Activated naive CD8-positive, alpha-beta T cell treated with anti-CD3 and anti-CD28 coated beads, Interleukin-2, amount 50 U/mL, for 24 hours (primary cell): ENCODE measurements at regions not wholly inside any gene's neighbourhood (a gene's known extent, or its start where the extent isn't known, plus 50 kb on each side); places are given as distances from the start of the nearest gene placed in this dataset.

Source experiments
- ATAC-seq: fragments of 150-1000 bp; cut with Tn5 transposase; one replicate; pipeline ENCODE4 v1.10.0; 2021
- DNase-seq: peaks from one replicate; pipeline ENCODE4 v3.0.0; 2021
- H3K27ac Mint-ChIP-seq: one replicate; pipeline ENCODE4 v1.8.0; 2021; ENCODE audit warnings: mild to moderate bottlenecking, mixed read lengths
- H3K27me3 Mint-ChIP-seq: one replicate; pipeline ENCODE4 v1.8.0; 2021; ENCODE audit warnings: mixed read lengths
- H3K36me3 Mint-ChIP-seq: one replicate; pipeline ENCODE4 v1.8.0; 2021; ENCODE audit warnings: low read depth, mixed read lengths
- H3K4me1 Mint-ChIP-seq: one replicate; pipeline ENCODE4 v1.8.0; 2021; ENCODE audit warnings: mixed read lengths
- H3K4me3 Mint-ChIP-seq: one replicate; pipeline ENCODE4 v1.8.0; 2021; ENCODE audit warnings: mild to moderate bottlenecking, moderate library complexity, mixed read lengths
- H3K9me3 Mint-ChIP-seq: one replicate; pipeline ENCODE4 v1.8.0; 2021; ENCODE audit warnings: mixed read lengths

DNA sequence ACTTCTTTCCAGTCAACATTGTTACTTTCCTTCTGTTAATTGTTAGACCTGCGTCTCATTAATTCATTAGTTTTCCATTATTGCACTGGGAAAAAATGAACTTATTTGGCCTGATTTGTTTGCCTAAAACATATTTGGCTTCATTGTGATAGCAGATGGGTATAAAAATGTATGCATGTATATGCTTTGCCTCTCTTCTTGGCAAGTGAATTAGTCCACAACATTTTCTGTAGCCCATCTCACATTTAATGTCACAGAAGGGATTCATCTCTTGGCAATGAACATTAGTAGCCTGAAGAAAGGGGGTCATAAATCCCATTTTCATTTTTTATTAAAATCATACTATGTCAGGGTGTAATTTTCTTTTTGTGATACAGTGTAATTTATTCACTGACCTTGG lies 125.2 kb downstream of the TUSC7 start:
- Mint-ChIP-seq H3K36me3 (no peaks in the 10 kb centered on the region), H3K27me3 (no peaks in the 10 kb centered on the region), H3K9me3 (no peaks in the 10 kb centered on the region), H3K27ac (no peak overlapping the region), H3K4me1 (no peaks in the 10 kb centered on the region), H3K4me3 (no peak overlapping the region)
- DNase-seq, result no peak
- no peak for ATAC-seq

DNA sequence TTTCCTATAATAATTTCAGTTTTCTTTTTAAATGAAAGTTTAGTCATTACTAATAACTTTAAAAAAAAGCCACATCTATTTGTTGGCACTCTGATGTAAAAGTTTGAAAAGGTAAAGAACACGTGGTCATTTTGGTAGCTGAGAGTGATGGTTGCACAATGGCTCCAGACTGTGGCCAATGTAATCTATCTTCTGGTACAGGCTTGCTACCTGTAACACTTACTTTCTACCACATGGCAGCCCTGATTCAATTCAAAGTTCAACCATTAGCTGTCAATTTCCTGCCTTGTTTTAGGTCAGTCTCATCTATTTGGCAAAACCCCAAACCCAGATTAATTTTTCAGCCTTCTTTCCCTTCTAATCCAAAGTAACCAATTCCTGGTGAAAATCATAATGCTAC lies 126.1 kb downstream of the TUSC7 start:
- ATAC-seq, result no peak
- H3K27me3 Mint-ChIP-seq, result no peaks in the 10 kb centered on the region
- H3K4me1 Mint-ChIP-seq, result no peaks in the 10 kb centered on the region
- no peak for DNase-seq
- no peaks in the 10 kb centered on the region for H3K36me3 Mint-ChIP-seq
- H3K4me3 Mint-ChIP-seq, result no peak overlapping the region
- no peak overlapping the region for H3K27ac Mint-ChIP-seq
- H3K9me3 Mint-ChIP-seq, result no peaks in the 10 kb centered on the region

DNA sequence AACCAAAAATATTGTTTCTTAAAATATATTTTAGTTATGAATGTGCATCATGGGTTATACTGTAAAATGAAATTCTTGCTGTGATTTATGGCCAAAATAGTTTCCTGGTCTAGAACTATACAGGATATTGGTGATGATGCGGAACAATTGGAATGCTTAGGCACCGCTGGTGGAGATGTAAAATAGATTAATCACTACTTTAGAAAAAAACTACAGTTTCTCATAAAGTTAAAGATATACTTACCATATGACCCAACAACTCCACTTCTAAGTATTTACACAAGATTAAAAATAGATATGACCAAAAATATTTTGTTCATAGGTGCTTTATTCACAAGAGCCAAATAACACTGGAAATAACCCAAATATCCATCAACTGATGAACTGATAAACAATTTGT lies 126.7 kb downstream of the TUSC7 start:
- DNase-seq (no peak), ATAC-seq (no peak)
- no peaks in the 10 kb centered on the region for H3K27me3 Mint-ChIP-seq
- no peak overlapping the region for H3K4me3 Mint-ChIP-seq
- no peak overlapping the region for H3K27ac Mint-ChIP-seq
- no peaks in the 10 kb centered on the region for H3K4me1 Mint-ChIP-seq
- no peaks in the 10 kb centered on the region for H3K36me3 Mint-ChIP-seq
- no peaks in the 10 kb centered on the region for H3K9me3 Mint-ChIP-seq

DNA sequence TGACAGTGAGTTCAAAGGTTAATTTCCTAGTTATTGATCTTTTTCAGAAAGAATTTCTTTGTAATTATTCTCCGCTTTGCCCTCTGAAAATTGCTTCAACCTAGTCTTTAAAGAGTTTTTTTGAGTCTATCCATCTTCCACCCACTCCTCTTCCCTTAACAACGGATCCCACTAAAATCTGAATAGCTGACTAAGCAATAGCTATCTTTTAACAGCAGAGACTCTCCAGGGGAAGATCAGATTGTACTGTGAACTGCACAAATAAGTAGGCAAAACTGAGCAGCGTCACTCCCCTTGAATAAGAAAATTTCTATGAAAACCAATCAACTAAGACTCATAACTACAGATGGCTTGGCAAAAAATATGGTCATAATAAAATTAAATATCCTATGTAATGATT lies 127.9 kb downstream of the TUSC7 start:
- DNase-seq (no peak), ATAC-seq (no peak)
- Mint-ChIP-seq H3K36me3 (no peaks in the 10 kb centered on the region), H3K9me3 (no peaks in the 10 kb centered on the region), H3K4me3 (no peak overlapping the region), H3K4me1 (no peaks in the 10 kb centered on the region), H3K27me3 (no peaks in the 10 kb centered on the region), H3K27ac (no peak overlapping the region)

DNA sequence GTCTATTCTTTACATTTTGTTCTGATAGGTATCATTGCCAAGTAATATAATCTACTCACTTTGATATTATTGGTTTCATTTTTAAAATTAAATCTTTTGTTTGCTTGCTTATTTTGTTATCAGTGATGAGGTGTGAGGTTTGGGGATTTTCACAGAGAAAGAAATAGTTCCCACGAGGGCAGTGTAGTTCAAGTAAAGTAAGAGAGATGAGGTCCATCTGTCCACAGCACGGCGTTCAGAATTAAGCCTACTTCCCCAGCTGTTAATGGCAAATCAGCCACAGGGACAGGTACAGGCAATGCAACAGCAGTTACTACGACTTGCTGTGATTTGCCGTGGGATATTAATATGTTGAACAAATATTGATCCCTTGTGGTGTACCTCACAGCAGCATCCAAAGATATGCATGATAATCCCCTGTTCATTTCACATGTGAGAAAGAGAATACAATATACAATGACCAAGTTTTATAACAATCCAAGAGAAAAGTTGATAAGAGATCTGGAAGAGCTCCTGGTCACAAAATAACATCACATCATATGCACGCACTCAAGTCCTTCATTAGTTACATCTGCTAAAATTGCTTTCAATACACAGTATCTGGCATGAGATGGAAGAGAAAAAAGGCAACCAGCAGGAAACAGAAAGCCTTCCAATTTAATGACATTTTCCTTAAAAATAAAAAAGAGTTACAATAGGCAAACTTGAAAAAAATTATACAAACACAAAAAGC lies 131.6 kb downstream of the TUSC7 start:
- H3K9me3 Mint-ChIP-seq, result peaks cover 10% of the 10 kb centered on the region
- no peaks in the 10 kb centered on the region for H3K27me3 Mint-ChIP-seq
- no peak overlapping the region for H3K4me3 Mint-ChIP-seq
- H3K36me3 Mint-ChIP-seq, result no peaks in the 10 kb centered on the region
- ATAC-seq, result no peak
- DNase-seq, result no peak
- H3K27ac Mint-ChIP-seq, result no peak overlapping the region
- H3K4me1 Mint-ChIP-seq, result no peaks in the 10 kb centered on the region

DNA sequence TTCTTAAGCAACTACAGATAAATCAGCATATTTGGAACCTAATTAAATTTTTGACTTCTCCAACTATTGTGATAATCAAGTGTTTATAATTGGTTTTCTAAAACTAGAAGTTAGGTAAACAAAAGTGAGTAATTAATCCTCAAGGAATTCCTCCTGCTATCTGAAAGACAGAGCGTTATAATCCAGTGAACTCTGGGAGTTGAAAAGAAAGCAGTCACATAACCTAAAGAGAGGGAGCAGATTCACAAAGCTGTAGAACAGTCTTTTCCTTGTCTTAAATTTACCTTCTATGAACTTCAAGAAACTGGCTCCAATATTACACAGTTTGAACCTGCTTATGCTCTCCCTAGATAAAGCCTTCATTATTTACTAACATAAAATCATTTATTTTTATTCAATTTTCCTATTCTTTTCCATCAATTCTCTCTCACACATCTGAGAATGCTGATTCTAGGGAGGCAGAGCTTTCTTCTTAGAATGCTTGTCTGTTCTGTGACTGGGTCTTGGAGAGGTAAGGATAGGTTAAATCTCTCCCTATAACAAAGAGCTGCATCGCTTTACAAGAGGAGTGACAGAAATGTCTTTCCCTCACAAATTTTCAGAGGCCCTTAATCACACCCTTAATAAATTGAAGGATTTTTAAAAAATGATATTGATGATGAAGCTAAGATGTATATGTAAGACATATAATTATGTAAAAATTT lies 132.8 kb downstream of the TUSC7 start:
- no peaks in the 10 kb centered on the region for H3K36me3 Mint-ChIP-seq

DNA sequence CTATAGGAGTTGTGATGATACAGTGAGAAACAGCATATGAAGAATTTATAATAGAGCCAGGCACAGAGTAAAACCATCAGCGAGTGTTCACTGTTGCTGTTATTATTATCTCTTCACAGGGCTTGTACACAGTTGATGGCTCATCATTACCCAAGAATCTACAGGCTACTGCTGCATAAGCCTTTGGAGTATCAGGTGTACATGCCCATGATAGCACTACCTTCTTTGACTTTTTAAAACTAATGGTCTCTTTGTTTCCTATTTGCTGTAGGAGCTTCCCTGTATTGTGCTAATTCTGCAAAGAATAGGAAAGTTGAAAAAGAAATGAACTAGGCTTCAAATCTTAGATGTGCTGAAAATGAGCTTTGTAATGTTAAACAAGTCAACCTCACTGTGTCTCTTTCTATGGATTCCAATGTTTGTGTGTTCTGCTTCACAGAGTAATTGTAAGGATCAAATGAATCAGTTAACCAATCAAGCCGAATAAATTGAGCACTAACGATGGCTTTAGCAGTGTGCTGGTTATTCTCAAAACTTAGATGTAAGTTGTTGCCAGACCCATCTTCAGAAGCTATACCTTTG lies 138.8 kb downstream of the TUSC7 start:
- no peak overlapping the region for H3K27ac Mint-ChIP-seq
- no peaks in the 10 kb centered on the region for H3K36me3 Mint-ChIP-seq
- no peak overlapping the region for H3K4me3 Mint-ChIP-seq
- DNase-seq, result no peak
- no peak for ATAC-seq
- H3K9me3 Mint-ChIP-seq, result peaks cover 21% of the 10 kb centered on the region
- no peaks in the 10 kb centered on the region for H3K27me3 Mint-ChIP-seq
- no peaks in the 10 kb centered on the region for H3K4me1 Mint-ChIP-seq

More for the DNA sequence above, 132.8 kb downstream of the TUSC7 start:
- no peak overlapping the region for H3K4me3 Mint-ChIP-seq
- no peaks in the 10 kb centered on the region for H3K4me1 Mint-ChIP-seq
- DNase-seq (no peak), ATAC-seq (no peak)
- peaks cover 15% of the 10 kb centered on the region for H3K9me3 Mint-ChIP-seq
- H3K27ac Mint-ChIP-seq, result no peak overlapping the region
- H3K27me3 Mint-ChIP-seq, result no peaks in the 10 kb centered on the region

DNA sequence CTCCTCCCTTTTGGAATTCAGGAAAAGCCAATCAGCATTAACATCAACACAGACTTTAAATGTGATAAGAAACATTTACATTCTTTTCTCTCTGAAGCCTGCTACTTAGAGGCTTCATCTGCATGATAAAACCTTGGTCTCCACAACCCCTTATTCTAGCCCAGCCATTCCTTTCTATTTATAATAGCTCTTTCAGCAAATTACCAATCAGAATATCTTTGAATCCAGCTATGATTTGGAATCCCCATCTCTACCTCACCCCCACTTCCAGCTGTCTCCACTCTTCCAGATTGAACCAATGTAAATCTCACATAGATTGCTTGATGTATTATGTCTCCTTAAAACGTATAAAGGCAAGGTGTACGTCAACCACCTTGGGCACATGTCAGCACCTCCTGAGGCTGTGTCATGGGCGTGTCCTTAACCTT lies 139.7 kb downstream of the TUSC7 start:
- H3K27ac Mint-ChIP-seq, result no peak overlapping the region
- H3K9me3 Mint-ChIP-seq, result peaks cover 21% of the 10 kb centered on the region
- H3K27me3 Mint-ChIP-seq, result no peaks in the 10 kb centered on the region
- no peak overlapping the region for H3K4me3 Mint-ChIP-seq
- DNase-seq (no peak), ATAC-seq (no peak)
- H3K36me3 Mint-ChIP-seq, result no peaks in the 10 kb centered on the region
- no peaks in the 10 kb centered on the region for H3K4me1 Mint-ChIP-seq

DNA sequence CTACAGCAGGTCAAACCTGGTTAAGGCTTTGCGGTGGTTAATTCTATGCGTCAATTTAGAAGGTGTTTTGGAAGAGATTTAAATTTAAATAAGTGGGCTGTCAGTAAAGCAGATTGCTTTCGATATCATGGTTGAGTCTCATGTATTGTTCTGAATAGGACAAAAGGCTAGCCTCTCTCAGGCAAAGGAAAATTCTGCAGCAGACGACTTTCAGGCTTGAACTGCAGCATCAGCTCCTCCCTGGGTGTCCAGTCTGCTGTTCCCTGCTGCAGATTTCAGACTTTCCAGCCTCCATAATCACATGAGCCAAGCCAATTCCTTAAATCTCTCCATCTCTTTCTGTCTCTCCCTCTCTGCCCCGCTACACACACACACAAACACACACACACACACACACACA lies 143.2 kb downstream of the TUSC7 start:
- H3K27me3 Mint-ChIP-seq, result no peaks in the 10 kb centered on the region
- no peak overlapping the region for H3K4me3 Mint-ChIP-seq
- H3K4me1 Mint-ChIP-seq, result no peaks in the 10 kb centered on the region
- DNase-seq (no peak), ATAC-seq (no peak)
- H3K9me3 Mint-ChIP-seq, result peaks cover 4% of the 10 kb centered on the region
- H3K36me3 Mint-ChIP-seq, result no peaks in the 10 kb centered on the region
- no peak overlapping the region for H3K27ac Mint-ChIP-seq

DNA sequence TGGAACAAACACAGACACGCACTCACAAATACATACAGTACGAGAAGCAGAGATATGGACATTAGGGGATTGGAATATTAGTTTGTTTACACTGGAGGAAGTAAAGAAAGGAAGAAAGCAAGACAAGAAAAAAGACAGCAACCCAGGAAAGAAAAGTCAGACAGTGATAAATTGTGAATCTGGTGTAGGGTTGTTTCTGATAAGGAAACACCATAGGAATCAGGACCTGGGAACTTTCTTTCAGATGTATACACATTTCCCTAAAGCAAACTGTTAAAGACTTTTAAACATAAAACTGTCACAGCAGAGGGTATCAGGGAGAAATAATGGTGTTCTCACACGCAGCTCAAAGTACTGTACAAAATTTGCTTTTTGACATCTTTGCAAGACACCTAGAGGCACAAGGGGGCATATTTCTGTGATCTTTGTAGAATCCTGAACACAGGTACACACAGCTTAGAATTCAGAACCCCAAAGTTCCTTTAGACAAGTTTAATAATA lies 153.7 kb downstream of the TUSC7 start:
- no peak for ATAC-seq
- Mint-ChIP-seq H3K4me1 (no peaks in the 10 kb centered on the region), H3K4me3 (no peak overlapping the region), H3K27ac (no peak overlapping the region), H3K9me3 (no peaks in the 10 kb centered on the region), H3K36me3 (no peaks in the 10 kb centered on the region), H3K27me3 (no peaks in the 10 kb centered on the region)
- no peak for DNase-seq

DNA sequence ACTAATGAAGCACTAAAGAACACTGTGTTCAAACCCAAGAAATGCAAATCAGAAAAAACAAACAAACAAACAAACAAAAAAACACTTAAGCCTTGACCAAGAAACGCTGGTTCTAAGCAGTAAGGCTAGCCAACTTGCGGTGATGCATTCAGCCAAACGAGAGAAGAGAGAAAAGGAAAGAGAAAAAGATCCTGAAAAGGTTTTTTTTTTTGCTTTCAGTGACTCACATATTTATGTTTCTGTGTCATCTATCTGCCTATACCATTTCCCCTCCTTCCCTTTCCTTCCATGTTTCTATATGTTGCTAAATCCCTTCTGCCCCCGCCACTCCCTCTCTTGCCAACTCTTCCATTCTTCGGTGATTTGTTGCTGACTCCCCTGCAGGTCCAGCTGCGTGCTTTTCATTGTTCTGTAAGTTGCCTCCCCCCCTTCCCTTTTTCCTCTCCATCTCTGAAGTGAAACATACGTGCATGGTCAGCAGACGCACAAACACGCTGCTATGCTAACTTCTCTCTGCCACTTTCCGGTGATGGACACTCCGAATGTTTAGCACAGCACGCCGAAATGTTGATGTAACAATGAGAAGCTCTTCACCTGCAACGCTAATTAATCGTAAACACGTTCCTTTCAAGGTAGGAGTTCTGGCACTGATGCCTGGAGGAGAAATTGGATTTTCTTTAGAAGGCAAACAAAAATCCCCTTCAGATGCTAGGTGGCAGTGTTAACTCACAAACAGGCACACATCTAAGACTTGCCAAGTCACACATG lies 154.4 kb downstream of the TUSC7 start:
- Mint-ChIP-seq H3K9me3 (no peaks in the 10 kb centered on the region), H3K4me1 (no peaks in the 10 kb centered on the region), H3K36me3 (no peaks in the 10 kb centered on the region), H3K27ac (no peak overlapping the region), H3K4me3 (no peak overlapping the region), H3K27me3 (no peaks in the 10 kb centered on the region)
- no peak for ATAC-seq
- no peak for DNase-seq

DNA sequence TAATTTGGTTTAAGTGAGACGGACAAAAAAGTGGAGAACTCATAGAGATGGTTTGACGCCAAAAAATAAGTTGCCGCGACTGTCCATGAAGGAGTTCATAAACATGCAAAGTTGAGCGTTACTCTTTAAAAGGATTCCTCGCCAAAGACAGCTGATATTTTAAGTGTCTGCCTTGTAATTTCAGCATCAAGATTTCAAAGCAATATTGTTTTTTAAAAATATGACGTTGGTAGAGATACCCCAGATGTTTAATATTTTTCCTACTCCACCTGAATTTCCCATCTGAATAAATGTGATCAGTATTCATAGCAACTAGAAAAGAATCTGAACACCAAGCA lies 155.0 kb downstream of the TUSC7 start:
- H3K4me3 Mint-ChIP-seq, result no peak overlapping the region
- no peaks in the 10 kb centered on the region for H3K27me3 Mint-ChIP-seq
- no peak for DNase-seq
- ATAC-seq, result no peak
- H3K27ac Mint-ChIP-seq, result no peak overlapping the region
- no peaks in the 10 kb centered on the region for H3K9me3 Mint-ChIP-seq
- no peaks in the 10 kb centered on the region for H3K36me3 Mint-ChIP-seq
- no peaks in the 10 kb centered on the region for H3K4me1 Mint-ChIP-seq

DNA sequence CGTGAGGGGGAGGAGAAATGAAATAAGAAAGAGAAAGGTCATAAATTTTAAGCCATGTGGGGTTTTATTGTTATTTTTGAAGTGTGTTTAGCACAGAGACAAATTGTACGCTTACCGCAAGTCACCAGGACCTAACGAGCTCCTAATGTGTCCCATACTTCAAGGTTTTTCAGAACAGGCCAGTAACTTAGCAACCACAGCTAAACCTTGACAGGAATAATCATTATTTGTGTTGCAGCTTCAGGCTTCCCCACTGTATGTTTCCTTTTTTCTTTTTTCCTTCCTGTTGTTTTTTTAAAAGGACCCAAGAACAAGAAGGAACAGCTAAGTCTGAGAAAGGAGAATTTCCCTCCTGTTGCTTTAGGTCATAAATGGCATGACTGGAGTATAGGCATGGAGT lies 160.8 kb downstream of the TUSC7 start:
- DNase-seq (no peak), ATAC-seq (no peak)
- Mint-ChIP-seq H3K4me3 (no peak overlapping the region), H3K36me3 (no peaks in the 10 kb centered on the region), H3K9me3 (no peaks in the 10 kb centered on the region), H3K27ac (no peak overlapping the region), H3K27me3 (no peaks in the 10 kb centered on the region), H3K4me1 (no peaks in the 10 kb centered on the region)

DNA sequence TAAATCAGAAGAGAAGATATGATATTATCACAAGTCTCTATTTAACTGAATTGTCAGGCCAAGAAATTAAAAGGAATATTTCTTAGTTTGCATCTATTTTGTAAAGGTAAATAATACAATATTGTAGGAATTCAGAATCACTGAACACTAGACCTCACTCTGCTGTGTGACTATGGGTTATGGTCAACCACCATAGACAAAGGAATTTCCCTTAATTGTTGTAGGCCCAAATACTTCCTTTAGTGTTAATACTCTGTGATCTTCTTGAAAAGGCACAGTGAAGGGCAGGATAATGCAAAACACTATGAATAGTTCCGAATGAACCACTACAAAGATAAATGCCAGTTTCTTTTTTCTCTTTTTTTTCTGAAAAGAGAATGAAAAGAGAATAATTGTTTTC lies 162.3 kb downstream of the TUSC7 start:
- Mint-ChIP-seq H3K4me3 (no peak overlapping the region), H3K9me3 (no peaks in the 10 kb centered on the region), H3K36me3 (no peaks in the 10 kb centered on the region), H3K4me1 (no peaks in the 10 kb centered on the region), H3K27ac (no peak overlapping the region), H3K27me3 (no peaks in the 10 kb centered on the region)
- ATAC-seq (no peak), DNase-seq (no peak)

DNA sequence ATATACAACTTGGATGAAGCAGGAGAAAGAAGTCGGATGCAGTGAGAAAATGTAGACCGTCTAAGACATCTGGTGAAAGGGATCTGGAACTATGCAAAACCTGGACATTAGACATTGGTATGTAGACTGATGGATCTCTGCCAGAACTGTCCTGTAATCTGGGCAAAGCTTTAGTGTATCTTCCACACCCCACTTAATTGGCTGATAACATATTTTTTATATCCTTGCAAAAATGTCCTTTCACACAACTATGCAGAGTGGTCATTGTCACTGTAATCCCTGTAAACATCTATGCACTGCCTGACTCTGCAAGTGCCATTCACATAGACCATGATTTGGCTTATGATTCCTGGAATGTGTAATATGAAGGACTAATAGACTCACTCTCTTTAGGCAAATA lies 163.1 kb downstream of the TUSC7 start:
- Mint-ChIP-seq H3K27me3 (no peaks in the 10 kb centered on the region), H3K4me1 (no peaks in the 10 kb centered on the region), H3K9me3 (peaks cover 3% of the 10 kb centered on the region), H3K36me3 (no peaks in the 10 kb centered on the region), H3K27ac (no peak overlapping the region), H3K4me3 (no peak overlapping the region)
- DNase-seq (no peak), ATAC-seq (no peak)
